Esophagus squamous epithelium (tissue), 5 donors: ENCODE measurements at regions not wholly inside any gene's neighbourhood (a gene's known extent, or its start where the extent isn't known, plus 50 kb on each side); places are given as distances from the start of the nearest gene placed in this dataset.

Experiments used
- DNase-seq: peaks from one replicate; lab custom pipeline; 2025; lab: John Stamatoyannopoulos, UW
- H3K27ac ChIP-seq, 4 donors: fragments of 200-600 bp; sonication (generic); one replicate each; pipeline ENCODE4 v1.5.1; 2016 to 2019; ENCODE audit warnings: mild to moderate bottlenecking in 1 of 4
- H3K27me3 ChIP-seq, 4 donors: fragments of 200-600 bp; sonication (generic); 1 replicate in 3 of 4; 2 replicates in 1 of 4; pipeline versions ENCODE4 v1.5.1 to v1.6.0; 2017 to 2021; ENCODE audit warnings: antibody characterized with exemption in 1 of 4
- H3K36me3 ChIP-seq, 3 donors: fragments of 200-600 bp; sonication (generic); one replicate each; pipeline ENCODE4 v1.5.1; 2016 to 2019
- H3K4me1 ChIP-seq, 3 donors: fragments of 200-600 bp; sonication (generic); one replicate each; pipeline ENCODE4 v1.5.1; 2017 to 2019
- H3K4me3 ChIP-seq, 4 donors: fragments of 200-600 bp; sonication (generic); 1 replicate in 3 of 4; 2 replicates in 1 of 4; pipeline ENCODE4 v1.5.1; 2016 to 2019; ENCODE audit warnings: mild to moderate bottlenecking in 2 of 4, moderate library complexity in 1 of 4
- H3K9me3 ChIP-seq, 3 donors: fragments of 200-600 bp; sonication (generic); one replicate each; pipeline ENCODE4 v1.5.1; 2016 to 2019
- POLR2A ChIP-seq, 4 donors: fragments of 450-650 bp; IDR thresholded peaks; one replicate each; pipeline ENCODE4 v1.6.1; 2017; ENCODE audit warnings: antibody characterized with exemption in 4 of 4, mild to moderate bottlenecking in 4 of 4, moderate library complexity in 3 of 4
- WGBS, 2 donors: methylation state at CpG; one replicate each; pipeline ENCODE4 v1.1.5; 2018; 5-methylcytosine and 5-hydroxymethylcytosine counted together
- intact Hi-C: fragments of 100-400 bp; cut with DNase I; formaldehyde crosslinking; loops from one replicate; pipeline ENCODE4 v1.15.0; 2022
- TF ChIP-seq, protein P1 (sequence below), 6 experiments: fragments of 450-650 bp in 4 of 6; fragments of 200-600 bp in 2 of 6; sonication (generic) in 2 of 6; IDR thresholded peaks; one replicate each; pipeline ENCODE4 v1.5.1; 2016 to 2019; ENCODE audit warnings: antibody characterized with exemption in 6 of 6, mild to moderate bottlenecking in 4 of 6, moderate library complexity in 4 of 6
- donor health status: DM: yes; HTN: yes; CAD: no.

- Histone ChIP-seq H3K27me3 (no peaks in the 10 kb centered on the region), H3K9me3 (no peaks in the 10 kb centered on the region), H3K4me1 (no peaks in the 10 kb centered on the region), H3K36me3 (no peaks in the 10 kb centered on the region), H3K27ac (no peak overlapping the region), H3K4me3 (no peak overlapping the region)
- no peak for DNase-seq
- intact Hi-C loops = no loop called here
- TF ChIP-seq POLR2A (IDR thresholded peaks at IDR 0.05) = no peak
- TF ChIP-seq, protein P1, sequence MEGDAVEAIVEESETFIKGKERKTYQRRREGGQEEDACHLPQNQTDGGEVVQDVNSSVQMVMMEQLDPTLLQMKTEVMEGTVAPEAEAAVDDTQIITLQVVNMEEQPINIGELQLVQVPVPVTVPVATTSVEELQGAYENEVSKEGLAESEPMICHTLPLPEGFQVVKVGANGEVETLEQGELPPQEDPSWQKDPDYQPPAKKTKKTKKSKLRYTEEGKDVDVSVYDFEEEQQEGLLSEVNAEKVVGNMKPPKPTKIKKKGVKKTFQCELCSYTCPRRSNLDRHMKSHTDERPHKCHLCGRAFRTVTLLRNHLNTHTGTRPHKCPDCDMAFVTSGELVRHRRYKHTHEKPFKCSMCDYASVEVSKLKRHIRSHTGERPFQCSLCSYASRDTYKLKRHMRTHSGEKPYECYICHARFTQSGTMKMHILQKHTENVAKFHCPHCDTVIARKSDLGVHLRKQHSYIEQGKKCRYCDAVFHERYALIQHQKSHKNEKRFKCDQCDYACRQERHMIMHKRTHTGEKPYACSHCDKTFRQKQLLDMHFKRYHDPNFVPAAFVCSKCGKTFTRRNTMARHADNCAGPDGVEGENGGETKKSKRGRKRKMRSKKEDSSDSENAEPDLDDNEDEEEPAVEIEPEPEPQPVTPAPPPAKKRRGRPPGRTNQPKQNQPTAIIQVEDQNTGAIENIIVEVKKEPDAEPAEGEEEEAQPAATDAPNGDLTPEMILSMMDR (IDR thresholded peaks at IDR 0.05) = no peak
Measured at GRCh38 chr12:91651728-91652127, 469.1 kb upstream of the DCN start.

DNA sequence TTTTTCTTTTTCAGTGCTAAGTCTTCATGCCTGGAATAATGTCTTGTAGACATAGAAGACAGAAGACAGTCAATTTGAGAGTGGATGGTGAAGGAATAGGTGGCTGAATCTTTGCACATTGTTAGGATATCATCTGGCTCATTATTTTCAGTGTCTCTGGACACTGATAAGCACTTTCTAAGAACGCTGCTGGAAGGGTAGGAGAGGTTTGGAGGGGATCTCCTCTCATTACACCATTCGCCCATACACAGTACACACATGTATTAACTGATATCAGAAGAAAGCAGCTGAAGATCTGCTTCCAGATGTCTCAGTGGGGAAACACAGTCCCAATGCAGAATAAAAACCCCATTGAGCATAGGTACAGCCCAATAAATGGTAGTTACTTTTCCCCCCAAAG is 461.1 kb upstream of the DCN start:
- 72 to 80% methylated on average over 2 of the region's 2 CpGs for WGBS, 2 donors
- no peaks in the 10 kb centered on the region for H3K4me1 ChIP-seq
- intact Hi-C loops = no loop called here
- TF ChIP-seq POLR2A (IDR thresholded peaks at IDR 0.05) = no peak
- TF ChIP-seq, protein P1 (IDR thresholded peaks at IDR 0.05) = no peak
- no peaks in the 10 kb centered on the region for H3K9me3 ChIP-seq
- H3K4me3 ChIP-seq = no peak overlapping the region
- no peaks in the 10 kb centered on the region for H3K27me3 ChIP-seq
- no peak for DNase-seq
- no peaks in the 10 kb centered on the region for H3K36me3 ChIP-seq
- H3K27ac ChIP-seq = no peak overlapping the region

DNA sequence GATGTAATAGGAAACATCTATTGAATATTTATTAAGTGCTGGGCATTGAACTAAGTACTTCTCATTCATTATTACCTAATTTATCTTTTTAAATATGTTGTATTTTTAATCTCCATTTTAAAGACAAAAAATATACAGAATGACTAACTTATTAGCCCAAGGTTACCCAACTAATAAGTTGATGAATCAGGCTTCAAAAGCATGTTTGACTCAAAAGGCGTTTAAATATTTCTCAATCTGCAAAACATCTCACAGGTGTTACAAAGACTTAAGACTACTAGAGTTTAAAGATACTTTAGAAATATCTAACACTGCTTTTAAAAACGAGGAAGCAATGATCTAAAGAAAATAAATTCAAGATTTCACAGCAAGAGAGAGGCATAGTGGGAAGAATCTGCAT is 457.4 kb upstream of the DCN start:
- no peak for TF ChIP-seq POLR2A (IDR thresholded peaks at IDR 0.05)
- TF ChIP-seq, protein P1 (IDR thresholded peaks at IDR 0.05) = no peak
- WGBS, 2 donors = 34 to 42% methylated on average over 2 of the region's 2 CpGs
- H3K27ac ChIP-seq = no peak overlapping the region

GRCh38 chr12:91639327-91639726 is 456.7 kb upstream of the DCN start:
- no peaks in the 10 kb centered on the region for H3K9me3 ChIP-seq
- no peaks in the 10 kb centered on the region for H3K4me1 ChIP-seq
- 72 to 77% methylated on average over 2 to 3 of the region's 3 CpGs for WGBS, 2 donors
- no peak overlapping the region for H3K4me3 ChIP-seq
- H3K27ac ChIP-seq = no peak overlapping the region
- intact Hi-C loops = no loop called here
- DNase-seq = no peak
- no peak for TF ChIP-seq POLR2A (IDR thresholded peaks at IDR 0.05)
- TF ChIP-seq, protein P1 (IDR thresholded peaks at IDR 0.05) = no peak
- H3K36me3 ChIP-seq = no peaks in the 10 kb centered on the region
- no peaks in the 10 kb centered on the region for H3K27me3 ChIP-seq

More for the DNA sequence above, 457.4 kb upstream of the DCN start:
- Histone ChIP-seq H3K36me3 (no peaks in the 10 kb centered on the region), H3K4me1 (no peaks in the 10 kb centered on the region), H3K4me3 (no peak overlapping the region), H3K9me3 (no peaks in the 10 kb centered on the region), H3K27me3 (no peaks in the 10 kb centered on the region)
- intact Hi-C loops = no loop called here
- no peak for DNase-seq

DNA sequence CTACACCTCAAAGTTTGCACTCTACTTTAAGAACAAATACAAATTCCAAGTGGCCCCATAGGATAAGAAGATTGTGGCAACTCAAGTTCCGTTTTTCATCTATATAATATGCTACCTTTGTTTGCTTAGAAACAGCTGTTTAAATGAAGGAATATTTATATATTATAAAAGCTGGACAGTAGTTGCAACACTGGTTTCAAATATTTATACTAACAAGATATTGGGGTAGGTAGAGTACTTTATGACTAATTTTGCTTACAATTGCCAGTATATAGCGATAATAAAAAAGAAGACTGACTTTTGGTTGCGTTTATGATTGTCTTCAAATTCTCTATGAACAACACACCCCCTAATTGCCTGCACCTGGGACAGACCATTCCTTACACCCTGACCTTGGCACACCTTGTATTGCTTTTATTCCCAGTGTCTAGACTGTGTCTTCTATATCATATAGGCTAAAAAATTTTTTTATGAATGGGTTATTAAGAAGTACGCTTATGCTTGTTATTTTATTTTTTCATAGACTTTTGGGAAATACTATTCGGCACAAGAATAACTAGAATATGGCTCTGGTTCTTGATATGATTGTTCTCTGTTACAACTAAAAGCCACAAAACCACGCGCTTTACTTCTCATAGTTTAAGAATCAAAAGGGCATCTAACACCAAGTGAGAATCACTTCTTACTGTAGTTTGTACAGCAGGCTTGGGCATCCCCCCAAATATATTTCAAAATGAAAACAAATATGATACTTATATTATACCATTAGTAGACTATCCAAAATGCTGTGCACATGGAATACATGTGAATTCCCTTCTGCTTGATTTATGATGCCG is 455.4 kb upstream of the DCN start:
- 81 to 82% methylated on average over 8 of the region's 8 CpGs for WGBS, 2 donors
- TF ChIP-seq, protein P1 (IDR thresholded peaks at IDR 0.05) = no peak
- TF ChIP-seq POLR2A (IDR thresholded peaks at IDR 0.05) = no peak

More for the DNA sequence above, 455.4 kb upstream of the DCN start:
- intact Hi-C loops = no loop called here
- H3K36me3 ChIP-seq = no peaks in the 10 kb centered on the region
- H3K27ac ChIP-seq = no peak overlapping the region
- no peaks in the 10 kb centered on the region for H3K9me3 ChIP-seq
- no peaks in the 10 kb centered on the region for H3K27me3 ChIP-seq
- H3K4me1 ChIP-seq = no peaks in the 10 kb centered on the region
- DNase-seq = no peak
- no peak overlapping the region for H3K4me3 ChIP-seq
